Heart right ventricle (tissue), 16 donors: ENCODE measurements at regions not wholly inside any gene's neighbourhood (a gene's known extent, or its start where the extent isn't known, plus 50 kb on each side); places are given as distances from the start of the nearest gene placed in this dataset.

Source experiments
- ATAC-seq, 8 donors: fragments of 200-7000 bp; cut with Tn5 transposase; one replicate each; pipeline ENCODE4 v1.9.1; 2020; ENCODE audit warnings: mild to moderate bottlenecking in 8 of 8, moderate library complexity in 8 of 8, moderate number of reproducible peaks in 1 of 8
- DNase-seq, 2 donors: peaks; one replicate each; pipeline ENCODE4 v3.0.0-alpha.2; 2020
- H3K27ac ChIP-seq, 10 donors: fragments of 200-600 bp; sonication (generic) in 2 of 10; one replicate each; pipeline versions ENCODE4 v1.5.0 to v1.8.0; 2020 to 2022; ENCODE audit warnings: mild to moderate bottlenecking in 3 of 10
- H3K27me3 ChIP-seq, 7 donors: fragments of 200-600 bp; one replicate each; pipeline ENCODE4 v1.8.0; 2021 to 2022; ENCODE audit warnings: mild to moderate bottlenecking in 2 of 7
- H3K36me3 ChIP-seq, 9 donors: fragments of 200-600 bp; sonication (generic) in 1 of 9; one replicate each; pipeline versions ENCODE4 v1.5.0 to v1.8.0; 2020 to 2022; ENCODE audit warnings: mild to moderate bottlenecking in 2 of 9
- H3K4me1 ChIP-seq, 9 donors: fragments of 200-600 bp; sonication (generic) in 1 of 9; one replicate each; pipeline versions ENCODE4 v1.5.0 to v1.8.0; 2020 to 2022; ENCODE audit warnings: mild to moderate bottlenecking in 4 of 9
- H3K4me3 ChIP-seq, 10 donors: fragments of 200-600 bp; sonication (generic) in 2 of 10; one replicate each; pipeline versions ENCODE4 v1.5.0 to v1.8.0; 2020 to 2022; ENCODE audit warnings: mild to moderate bottlenecking in 7 of 10, moderate library complexity in 2 of 10
- H3K9me3 ChIP-seq, 11 donors: fragments of 200-600 bp in 10 of 11; sonication (generic) in 2 of 11; one replicate each; pipeline versions ENCODE4 v1.5.0 to v1.8.0; 2013 to 2022; ENCODE audit warnings: mild to moderate bottlenecking in 2 of 11, control low read depth in 1 of 11, moderate library complexity in 1 of 11
- WGBS, 2 donors: extraction: QIAGEN DNeasy Blood & Tissue Kit; methylation state at CpG; one replicate each; pipeline ENCODE4 v1.1.7; 2013; ENCODE audit warnings: inconsistent platforms in 1 of 2; 5-methylcytosine and 5-hydroxymethylcytosine counted together
- intact Hi-C, 10 donors: fragments of 100-400 bp; cut with DNase I; formaldehyde crosslinking; loops; one replicate each; pipeline versions ENCODE4 v1.11.1 to v1.14.2; 2022
- TF ChIP-seq, protein P1 (sequence below), 9 donors: fragments of 200-600 bp; sonication (generic) in 2 of 9; IDR thresholded peaks; one replicate each; pipeline versions ENCODE4 v1.5.0 to v1.8.0; 2021 to 2022; ENCODE audit warnings: antibody characterized with exemption in 9 of 9, mild to moderate bottlenecking in 5 of 9, moderate library complexity in 1 of 9
- donor health status: Arrhythmogenic right ventricular cardiomyopathy.
- donor health status: ischemic (EF 13 %, LVEDD 7.1; RV severe dilation, severe dysfunction).
- donor health status: healthy with polysubstance abuse.
- donor health status: DM: no; HTN: yes; CAD: no.
- donor health status: DM: no; HTN: no; CAD: no.
- donor health status: ischemic (EF 25% LVEDD 6.9; RV normal size, moderate dysfunction).
- donor health status: ischemic (EF 25% LVEDD 5.7; RV mildly dilated, moderate dysfunction).
- donor health status: healthy.
- donor health status: DM: yes; HTN: yes; CAD: no.
- donor health status: Ischemic cardiomyopathy.
- donor health status: ischemic (EF 35%, LVEDD 5.7; RV mildly dilated, moderate dysfunction).
- donor health status: nonischemic (EF 11% LVEDD 7.7; RV severe dilation, severe dysfunction).
- donor health status: DM: yes; HTN: yes; CAD: no.
- donor health status: PGD.
- donor health status: ischemic (EF 29% LVEDD 5.4; RV normal size, mild dysfunction).
- donor health status: nonischemic (EF 23%, LVEDD 6.1; RV moderate dilation, normal function).

DNA sequence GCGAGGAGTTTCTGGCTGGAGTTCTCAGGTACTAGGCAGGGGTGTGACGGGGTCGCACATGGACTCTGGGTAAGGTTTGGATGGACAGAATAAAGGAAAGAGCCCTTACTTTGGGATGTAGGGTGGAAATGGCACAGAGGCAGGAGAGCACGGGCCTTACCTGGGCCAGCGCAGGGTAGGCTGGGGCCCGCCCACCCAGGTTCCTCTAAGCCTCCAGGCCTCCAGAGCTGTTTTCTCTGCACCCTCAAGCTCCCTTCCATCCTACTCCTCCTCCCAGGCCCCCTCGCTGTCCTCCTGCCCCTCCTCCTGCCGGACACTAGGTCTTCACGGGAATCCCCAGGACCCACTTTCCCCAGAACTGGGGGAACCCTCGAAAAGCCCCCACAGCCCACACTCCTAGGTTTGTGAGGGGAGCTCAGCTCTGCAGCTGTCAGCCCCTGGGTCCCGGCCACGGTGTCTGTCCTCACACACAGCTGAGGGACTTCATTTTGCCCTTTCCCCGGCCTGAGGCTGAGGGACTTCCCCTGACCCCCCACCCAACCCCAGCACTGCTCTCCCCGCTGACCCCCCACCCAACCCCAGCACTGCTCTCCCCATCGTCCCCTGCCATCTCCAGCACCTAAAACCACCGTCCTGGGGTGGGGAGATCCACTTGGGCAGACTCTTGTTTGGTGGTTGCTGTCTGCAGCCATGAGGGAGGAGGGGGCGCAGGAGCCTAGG is 53.0 kb upstream of the PCSK6 start:
- ATAC-seq (peak in 3 of 8 donors; percentile 45 to 61 (median 61)), DNase-seq (peak in 1 of 2 donors; percentile 24)
- H3K27me3 ChIP-seq, result peaks cover 0 to 18% (median 0%) of the 10 kb centered on the region in 7 donors
- TF ChIP-seq, protein P1, sequence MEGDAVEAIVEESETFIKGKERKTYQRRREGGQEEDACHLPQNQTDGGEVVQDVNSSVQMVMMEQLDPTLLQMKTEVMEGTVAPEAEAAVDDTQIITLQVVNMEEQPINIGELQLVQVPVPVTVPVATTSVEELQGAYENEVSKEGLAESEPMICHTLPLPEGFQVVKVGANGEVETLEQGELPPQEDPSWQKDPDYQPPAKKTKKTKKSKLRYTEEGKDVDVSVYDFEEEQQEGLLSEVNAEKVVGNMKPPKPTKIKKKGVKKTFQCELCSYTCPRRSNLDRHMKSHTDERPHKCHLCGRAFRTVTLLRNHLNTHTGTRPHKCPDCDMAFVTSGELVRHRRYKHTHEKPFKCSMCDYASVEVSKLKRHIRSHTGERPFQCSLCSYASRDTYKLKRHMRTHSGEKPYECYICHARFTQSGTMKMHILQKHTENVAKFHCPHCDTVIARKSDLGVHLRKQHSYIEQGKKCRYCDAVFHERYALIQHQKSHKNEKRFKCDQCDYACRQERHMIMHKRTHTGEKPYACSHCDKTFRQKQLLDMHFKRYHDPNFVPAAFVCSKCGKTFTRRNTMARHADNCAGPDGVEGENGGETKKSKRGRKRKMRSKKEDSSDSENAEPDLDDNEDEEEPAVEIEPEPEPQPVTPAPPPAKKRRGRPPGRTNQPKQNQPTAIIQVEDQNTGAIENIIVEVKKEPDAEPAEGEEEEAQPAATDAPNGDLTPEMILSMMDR (IDR thresholded peaks at IDR 0.05), result no peak
- peaks cover 0 to 14% (median 0%) of the 10 kb centered on the region in 11 donors for H3K9me3 ChIP-seq
- WGBS, 2 donors, result 85 to 88% methylated on average over 17 of the region's 17 CpGs
- H3K4me3 ChIP-seq, result no peak overlapping the region
- H3K4me1 ChIP-seq, result peaks cover 0 to 5% (median 0%) of the 10 kb centered on the region in 9 donors
- H3K27ac ChIP-seq, result no peak overlapping the region
- intact Hi-C loops, result loop anchor here in 2 of 10 donors (5.0 to 10.0 kb wide), 2 partner anchors 100 to 102 kb away; no protein-coding TSS in a partner anchor
- H3K36me3 ChIP-seq, result no peaks in the 10 kb centered on the region

DNA sequence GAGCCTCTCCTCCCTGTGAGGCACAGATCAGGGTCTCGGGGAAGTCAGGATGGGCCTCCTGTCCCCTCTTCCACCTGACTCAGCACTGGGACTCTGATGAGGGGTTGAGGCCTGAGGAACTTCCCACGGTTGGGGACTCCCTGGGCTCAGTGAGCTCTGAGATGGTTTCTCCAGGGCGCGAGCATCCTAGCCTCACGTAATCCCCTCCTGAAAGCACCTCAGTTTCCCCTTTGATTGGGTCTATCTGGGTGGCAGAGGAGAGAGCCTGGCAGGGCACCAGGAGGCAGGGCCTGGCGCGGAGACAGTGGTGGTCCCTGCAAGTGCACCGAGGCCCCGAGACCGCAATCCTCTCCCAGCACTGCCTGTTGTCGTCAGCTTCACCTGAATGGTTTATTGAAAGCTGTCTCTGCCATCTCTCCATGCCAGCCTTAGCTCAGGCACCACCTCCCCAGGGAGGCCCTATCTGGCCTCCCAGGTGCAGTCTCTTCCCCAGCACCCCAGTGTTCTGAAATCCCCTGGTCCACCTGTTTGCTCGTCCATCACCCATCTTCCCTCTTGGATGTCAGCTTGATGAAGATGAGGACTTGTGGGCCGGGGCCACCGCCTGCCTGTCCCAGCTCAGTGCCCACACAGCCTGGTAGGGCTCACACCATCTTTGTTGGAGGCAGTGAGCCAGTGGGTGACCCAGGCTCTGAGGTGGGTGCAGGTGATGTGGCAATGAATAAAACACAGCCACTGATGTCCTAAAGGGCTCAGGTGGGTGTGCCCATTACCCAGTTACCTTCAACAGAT is 52.2 kb upstream of the PCSK6 start:
- H3K27ac ChIP-seq, result no peak overlapping the region
- intact Hi-C loops, result loop anchor here in 2 of 10 donors (5.0 to 10.0 kb wide), 2 partner anchors 101 to 103 kb away; no protein-coding TSS in a partner anchor
- DNase-seq (no peak), ATAC-seq (no peak)
- peaks cover 0 to 12% (median 0%) of the 10 kb centered on the region in 11 donors for H3K9me3 ChIP-seq
- 92 to 93% methylated on average over 14 of the region's 14 CpGs for WGBS, 2 donors
- no peak overlapping the region for H3K4me3 ChIP-seq
- peaks cover 0 to 18% (median 0%) of the 10 kb centered on the region in 7 donors for H3K27me3 ChIP-seq
- H3K4me1 ChIP-seq, result peaks cover 0 to 13% (median 0%) of the 10 kb centered on the region in 9 donors
- TF ChIP-seq, protein P1 (IDR thresholded peaks at IDR 0.05), result no peak
- H3K36me3 ChIP-seq, result no peaks in the 10 kb centered on the region

DNA sequence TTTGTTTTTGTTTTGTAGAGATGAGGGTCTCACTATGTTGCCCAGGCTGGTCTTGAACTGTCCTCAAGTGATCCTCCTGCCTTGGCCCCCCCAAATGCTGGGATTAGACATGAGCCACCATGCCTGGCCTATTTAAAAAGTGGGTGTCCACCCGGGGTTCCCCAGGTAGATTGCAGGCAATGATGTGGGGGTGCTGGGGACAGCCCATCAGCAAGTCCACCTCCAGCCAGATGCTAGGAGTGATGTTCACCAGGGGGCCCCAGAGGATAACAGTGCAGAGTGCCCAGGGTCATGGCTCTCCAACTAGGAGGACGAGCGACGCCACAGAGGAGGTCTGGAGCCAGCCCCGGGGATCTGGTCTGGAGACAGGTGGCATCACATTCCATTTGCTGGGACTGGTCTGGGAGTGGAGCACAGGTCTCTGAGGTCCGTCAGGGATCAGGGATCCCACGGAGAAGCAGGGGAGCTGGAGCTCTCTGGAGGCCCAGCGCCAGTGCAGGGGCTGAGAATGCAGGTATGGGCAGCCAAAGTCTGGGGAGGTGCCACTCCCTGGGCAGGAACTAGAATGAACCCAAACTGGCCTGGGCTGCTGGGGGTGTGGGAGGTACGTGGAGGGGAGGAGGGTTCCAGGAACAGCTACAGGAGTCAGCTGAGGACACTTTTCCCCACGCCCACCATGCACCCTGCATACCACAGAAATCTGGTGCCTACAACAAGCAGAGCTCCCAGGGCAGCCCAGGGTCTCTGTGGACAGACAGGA is 51.2 kb upstream of the PCSK6 start:
- 66 to 75% methylated on average over 10 of the region's 10 CpGs for WGBS, 2 donors
- intact Hi-C loops, result loop anchor here in 2 of 10 donors (5.0 to 10.0 kb wide), 2 partner anchors 102 to 104 kb away; no protein-coding TSS in a partner anchor
- peak in 1 of 8 donors; percentile 66 for ATAC-seq
- no peak for DNase-seq
- H3K36me3 ChIP-seq, result no peaks in the 10 kb centered on the region
- H3K27ac ChIP-seq, result no peak overlapping the region
- TF ChIP-seq, protein P1 (IDR thresholded peaks at IDR 0.05), result peak in 5 of 9 donors; percentile 11 to 28 (median 24)
- H3K4me3 ChIP-seq, result no peak overlapping the region
- peaks cover 0 to 15% (median 0%) of the 10 kb centered on the region in 9 donors for H3K4me1 ChIP-seq
- H3K27me3 ChIP-seq, result peaks cover 0 to 13% (median 0%) of the 10 kb centered on the region in 7 donors
- H3K9me3 ChIP-seq, result peaks cover 0 to 12% (median 0%) of the 10 kb centered on the region in 11 donors
